ENCODE measurements at regions not wholly inside any gene's neighbourhood (a gene's known extent, or its start where the extent isn't known, plus 50 kb on each side); places are given as distances from the start of the nearest gene placed in this dataset.

DNA sequence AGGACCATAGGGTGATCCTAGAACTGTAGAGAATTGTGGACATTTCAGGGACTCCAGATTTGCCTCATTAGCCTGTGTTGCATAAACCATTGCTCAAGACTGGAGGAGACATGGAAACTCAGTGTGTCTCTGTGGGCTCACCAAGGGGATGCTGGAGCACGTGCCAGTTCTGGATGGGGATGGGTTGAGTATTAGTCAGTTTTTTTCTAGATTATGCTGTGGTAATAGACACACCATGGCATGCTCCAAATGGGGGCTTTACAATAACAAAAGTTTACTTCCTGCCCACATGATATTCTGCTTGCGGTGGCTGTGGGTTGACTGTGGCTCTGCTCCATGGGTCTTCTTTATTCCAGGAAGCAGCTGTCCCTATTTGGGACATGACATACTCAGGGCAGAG is 125.4 kb downstream of the FOXD2 start:
- H3K9me3 ChIP-seq (ENCODE audit: insufficient read depth, low read depth, low read length), result no peaks in the 10 kb centered on the region
- no peaks in the 10 kb centered on the region for H3K9me2 ChIP-seq (replicated peaks; ENCODE audit: low read depth, low read length)
- no peaks in the 10 kb centered on the region for H3K4me1 ChIP-seq (ENCODE audit: insufficient read depth, low read length, poor library complexity, severe bottlenecking)
- TF ChIP-seq, protein P1, sequence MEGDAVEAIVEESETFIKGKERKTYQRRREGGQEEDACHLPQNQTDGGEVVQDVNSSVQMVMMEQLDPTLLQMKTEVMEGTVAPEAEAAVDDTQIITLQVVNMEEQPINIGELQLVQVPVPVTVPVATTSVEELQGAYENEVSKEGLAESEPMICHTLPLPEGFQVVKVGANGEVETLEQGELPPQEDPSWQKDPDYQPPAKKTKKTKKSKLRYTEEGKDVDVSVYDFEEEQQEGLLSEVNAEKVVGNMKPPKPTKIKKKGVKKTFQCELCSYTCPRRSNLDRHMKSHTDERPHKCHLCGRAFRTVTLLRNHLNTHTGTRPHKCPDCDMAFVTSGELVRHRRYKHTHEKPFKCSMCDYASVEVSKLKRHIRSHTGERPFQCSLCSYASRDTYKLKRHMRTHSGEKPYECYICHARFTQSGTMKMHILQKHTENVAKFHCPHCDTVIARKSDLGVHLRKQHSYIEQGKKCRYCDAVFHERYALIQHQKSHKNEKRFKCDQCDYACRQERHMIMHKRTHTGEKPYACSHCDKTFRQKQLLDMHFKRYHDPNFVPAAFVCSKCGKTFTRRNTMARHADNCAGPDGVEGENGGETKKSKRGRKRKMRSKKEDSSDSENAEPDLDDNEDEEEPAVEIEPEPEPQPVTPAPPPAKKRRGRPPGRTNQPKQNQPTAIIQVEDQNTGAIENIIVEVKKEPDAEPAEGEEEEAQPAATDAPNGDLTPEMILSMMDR (conservative IDR thresholded peaks at IDR 0.05; ENCODE audit: low read length), result no peak
- no peak for TF ChIP-seq EZH2phosphoT487 (IDR thresholded peaks at IDR 0.05; ENCODE audit: borderline replicate concordance)
- no peaks in the 10 kb centered on the region for H3K79me2 ChIP-seq (ENCODE audit: insufficient read depth, low read length)
- H4K20me1 ChIP-seq (ENCODE audit: insufficient read depth, low read length, poor library complexity, severe bottlenecking), result no peaks in the 10 kb centered on the region
- H3K4me2 ChIP-seq (ENCODE audit: low read depth, low read length, poor library complexity, severe bottlenecking), result no peak overlapping the region
- H3F3A ChIP-seq (ENCODE audit: low read depth), result no peaks in the 10 kb centered on the region
- H3K9ac ChIP-seq (ENCODE audit: low read depth, low read length, poor library complexity, severe bottlenecking), result no peak overlapping the region
- H3K4me3 ChIP-seq (ENCODE audit: low read length, poor library complexity, severe bottlenecking), result no peak overlapping the region
- no peak overlapping the region for H2AFZ ChIP-seq (ENCODE audit: low read length)
- no peaks in the 10 kb centered on the region for H3K36me3 ChIP-seq (ENCODE audit: insufficient read depth, low read length)
- H3K27me3 ChIP-seq (ENCODE audit: insufficient read depth, low read length, poor library complexity, severe bottlenecking), result no peaks in the 10 kb centered on the region

- H3K79me2 ChIP-seq (ENCODE audit: insufficient read depth, low read length), result no peaks in the 10 kb centered on the region
- H4K20me1 ChIP-seq (ENCODE audit: insufficient read depth, low read length, poor library complexity, severe bottlenecking), result no peaks in the 10 kb centered on the region
- no peaks in the 10 kb centered on the region for H3K27me3 ChIP-seq (ENCODE audit: insufficient read depth, low read length, poor library complexity, severe bottlenecking)
- H3K4me3 ChIP-seq (ENCODE audit: low read length, poor library complexity, severe bottlenecking), result no peak overlapping the region
- no peak overlapping the region for H3K9ac ChIP-seq (ENCODE audit: low read depth, low read length, poor library complexity, severe bottlenecking)
- no peaks in the 10 kb centered on the region for H3K9me2 ChIP-seq (replicated peaks; ENCODE audit: low read depth, low read length)
- no peaks in the 10 kb centered on the region for H3K36me3 ChIP-seq (ENCODE audit: insufficient read depth, low read length)
- H3F3A ChIP-seq (ENCODE audit: low read depth), result no peaks in the 10 kb centered on the region
- no peaks in the 10 kb centered on the region for H3K9me3 ChIP-seq (ENCODE audit: insufficient read depth, low read depth, low read length)
- H3K4me1 ChIP-seq (ENCODE audit: insufficient read depth, low read length, poor library complexity, severe bottlenecking), result no peaks in the 10 kb centered on the region
- H3K4me2 ChIP-seq (ENCODE audit: low read depth, low read length, poor library complexity, severe bottlenecking), result no peak overlapping the region
- H2AFZ ChIP-seq (ENCODE audit: low read length), result no peak overlapping the region
- TF ChIP-seq, protein P1 (conservative IDR thresholded peaks at IDR 0.05; ENCODE audit: low read length), result no peak
- TF ChIP-seq EZH2phosphoT487 (IDR thresholded peaks at IDR 0.05; ENCODE audit: borderline replicate concordance), result no peak
Measured at GRCh38 chr1:47564570-47564969, 126.7 kb downstream of the FOXD2 start.

GRCh38 chr1:47565092-47565491 is 127.2 kb downstream of the FOXD2 start:
- Histone ChIP-seq H3K9me2 (replicated peaks; ENCODE audit: low read depth, low read length) (no peaks in the 10 kb centered on the region), H3K9ac (ENCODE audit: low read depth, low read length, poor library complexity, severe bottlenecking) (no peak overlapping the region), H3K27me3 (ENCODE audit: insufficient read depth, low read length, poor library complexity, severe bottlenecking) (no peaks in the 10 kb centered on the region), H4K20me1 (ENCODE audit: insufficient read depth, low read length, poor library complexity, severe bottlenecking) (no peaks in the 10 kb centered on the region), H3K9me3 (ENCODE audit: insufficient read depth, low read depth, low read length) (no peaks in the 10 kb centered on the region), H3K36me3 (ENCODE audit: insufficient read depth, low read length) (no peaks in the 10 kb centered on the region), H3K4me1 (ENCODE audit: insufficient read depth, low read length, poor library complexity, severe bottlenecking) (no peaks in the 10 kb centered on the region), H3K4me3 (ENCODE audit: low read length, poor library complexity, severe bottlenecking) (no peak overlapping the region), H2AFZ (ENCODE audit: low read length) (no peak overlapping the region), H3K79me2 (ENCODE audit: insufficient read depth, low read length) (no peaks in the 10 kb centered on the region), H3K4me2 (ENCODE audit: low read depth, low read length, poor library complexity, severe bottlenecking) (no peak overlapping the region), H3F3A (ENCODE audit: low read depth) (no peaks in the 10 kb centered on the region)
- no peak for TF ChIP-seq EZH2phosphoT487 (IDR thresholded peaks at IDR 0.05; ENCODE audit: borderline replicate concordance)
- TF ChIP-seq, protein P1 (conservative IDR thresholded peaks at IDR 0.05; ENCODE audit: low read length), result no peak

Measured in Loucy (cell line).